CD14-positive monocyte (primary cell): ENCODE measurements at regions not wholly inside any gene's neighbourhood (a gene's known extent, or its start where the extent isn't known, plus 50 kb on each side); places are given as distances from the start of the nearest gene placed in this dataset.

Source experiments
- DNase-seq, 3 donors: peaks; one replicate each; pipeline ENCODE4 v3.0.0-alpha.2; 2011 to 2022
- H2AFZ ChIP-seq: 2 replicates; pipeline ENCODE4 v1.6.0; 2012; ENCODE audit warnings: mild to moderate bottlenecking, low read depth, low read length, inconsistent platforms; ENCODE audit not compliant: insufficient read depth, poor library complexity, severe bottlenecking
- H3K27ac ChIP-seq, 2 donors: 1 replicate in 1 of 2; 2 replicates in 1 of 2; pipeline ENCODE4 v1.5.1; 2012 to 2013; ENCODE audit warnings: low read length in 2 of 2, control low read depth in 1 of 2, inconsistent platforms in 1 of 2, low read depth in 1 of 2, mild to moderate bottlenecking in 1 of 2
- H3K27me3 ChIP-seq, 2 donors: one replicate each; pipeline versions ENCODE4 v1.6.0 to v1.6.1; 2011 to 2013; ENCODE audit warnings: low read length in 2 of 2; ENCODE audit not compliant: control insufficient read depth in 2 of 2, insufficient read depth in 2 of 2
- H3K36me3 ChIP-seq, 2 donors: replicated peaks in 1 of 2; 1 replicate in 1 of 2; 2 replicates in 1 of 2; pipeline versions ENCODE4 v1.5.1 to v1.6.1; 2012 to 2013; ENCODE audit warnings: low read length in 2 of 2, control low read depth in 1 of 2, inconsistent platforms in 1 of 2, mild to moderate bottlenecking in 1 of 2; ENCODE audit not compliant: insufficient read depth in 2 of 2, control insufficient read depth in 1 of 2
- H3K4me1 ChIP-seq, 2 donors: 1 replicate in 1 of 2; 2 replicates in 1 of 2; pipeline versions ENCODE4 v1.5.1 to v1.6.1; 2012 to 2013; ENCODE audit warnings: low read length in 2 of 2, control low read depth in 1 of 2, inconsistent platforms in 1 of 2, mild to moderate bottlenecking in 1 of 2, moderate library complexity in 1 of 2; ENCODE audit not compliant: insufficient read depth in 2 of 2, control insufficient read depth in 1 of 2
- H3K4me2 ChIP-seq: replicated peaks from 2 replicates; pipeline ENCODE3; 2012; ENCODE audit warnings: low read length, moderate library complexity, mild to moderate bottlenecking; ENCODE audit not compliant: poor library complexity, severe bottlenecking; ENCODE audit errors: extremely low read depth
- H3K4me3 ChIP-seq, 3 experiments: fragments of 200-600 bp in 1 of 3; sonication (generic) in 1 of 3; replicated peaks in 1 of 3; 1 replicate in 2 of 3; 2 replicates in 1 of 3; pipeline ENCODE4 v1.5.1; 2011 to 2013; ENCODE audit warnings: low read length in 3 of 3, mild to moderate bottlenecking in 3 of 3, control low read depth in 2 of 3, low read depth in 2 of 3, inconsistent platforms in 1 of 3, moderate library complexity in 1 of 3
- H3K79me2 ChIP-seq: 2 replicates; pipeline ENCODE4 v1.6.0; 2012; ENCODE audit warnings: mild to moderate bottlenecking, control low read depth, inconsistent platforms, low read length, moderate library complexity; ENCODE audit not compliant: insufficient read depth
- H3K9ac ChIP-seq: 2 replicates; pipeline ENCODE4 v1.6.0; 2017; ENCODE audit warnings: low read length, mild to moderate bottlenecking; ENCODE audit not compliant: insufficient read depth, poor library complexity, severe bottlenecking
- H3K9me3 ChIP-seq, 2 donors: replicated peaks in 1 of 2; 1 replicate in 1 of 2; 2 replicates in 1 of 2; pipeline versions ENCODE4 v1.5.1 to v1.6.1; 2012 to 2013; ENCODE audit warnings: low read length in 2 of 2, control low read depth in 1 of 2; ENCODE audit not compliant: control insufficient read depth in 1 of 2, insufficient read depth in 1 of 2
- H4K20me1 ChIP-seq: 2 replicates; pipeline ENCODE4 v1.6.0; 2012; ENCODE audit warnings: mild to moderate bottlenecking, low read length, control low read depth, moderate library complexity; ENCODE audit not compliant: insufficient read depth
- H3K27ac Mint-ChIP-seq, 7 donors: one replicate each; pipeline ENCODE4 v1.8.0; 2020; ENCODE audit warnings: mild to moderate bottlenecking in 7 of 7, mixed read lengths in 7 of 7, moderate library complexity in 6 of 7, inconsistent platforms in 2 of 7
- H3K27me3 Mint-ChIP-seq, 3 donors: one replicate each; pipeline ENCODE4 v1.8.0; 2021 to 2022; ENCODE audit warnings: low read depth in 3 of 3, mild to moderate bottlenecking in 3 of 3, mixed read lengths in 3 of 3, moderate library complexity in 3 of 3, inconsistent platforms in 1 of 3
- H3K36me3 Mint-ChIP-seq, 2 donors: one replicate each; pipeline ENCODE4 v1.8.0; 2020; ENCODE audit warnings: mixed read lengths in 2 of 2, inconsistent platforms in 1 of 2, mild to moderate bottlenecking in 1 of 2
- H3K4me1 Mint-ChIP-seq: one replicate; pipeline ENCODE4 v1.8.0; 2020; ENCODE audit warnings: mild to moderate bottlenecking, mixed read lengths
- H3K4me3 Mint-ChIP-seq, 2 donors: one replicate each; pipeline ENCODE4 v1.8.0; 2020; ENCODE audit warnings: mild to moderate bottlenecking in 2 of 2, mixed read lengths in 2 of 2, moderate library complexity in 1 of 2
- H3K9me3 Mint-ChIP-seq, 7 donors: one replicate each; pipeline ENCODE4 v1.8.0; 2020 to 2022; ENCODE audit warnings: mixed read lengths in 7 of 7, mild to moderate bottlenecking in 6 of 7, moderate library complexity in 6 of 7, inconsistent platforms in 2 of 7
- CTCF ChIP-seq: fragments of 200-600 bp; IDR thresholded peaks from one replicate; pipeline ENCODE4 v1.8.0; 2022; ENCODE audit warnings: antibody characterized with exemption, mild to moderate bottlenecking
- WGBS: methylation state at CpG from one replicate; pipeline ENCODE4 v1.1.5; 2013; ENCODE audit warnings: missing lambda C conversion rate; ENCODE audit not compliant: insufficient coverage; 5-methylcytosine and 5-hydroxymethylcytosine counted together
- intact Hi-C, 2 donors: fragments of 100-400 bp; cut with micrococcal nuclease; formaldehyde crosslinking; loops; one replicate each; pipeline versions ENCODE4 v1.15.0 to v1.15.1; 2023

GRCh38 chr14:28356819-28357218, 409.8 kb upstream of the FOXG1 start:
- H3K9me3 Mint-ChIP-seq, result peaks cover 0 to 3% (median 2%) of the 10 kb centered on the region in 7 donors
- WGBS, result no CpG with 5 or more reads among the region's 1 CpG

GRCh38 chr14:28361486-28361885, 405.1 kb upstream of the FOXG1 start:
- no peaks in the 10 kb centered on the region for H3K79me2 ChIP-seq
- Mint-ChIP-seq H3K27ac (no peak overlapping the region), H3K27me3 (no peaks in the 10 kb centered on the region), H3K4me3 (no peak overlapping the region), H3K36me3 (no peaks in the 10 kb centered on the region), H3K9me3 (peaks cover 0 to 14% (median 4%) of the 10 kb centered on the region in 7 donors), H3K4me1 (no peaks in the 10 kb centered on the region)
- no peak overlapping the region for H3K4me2 ChIP-seq
- no peaks in the 10 kb centered on the region for H3K4me1 ChIP-seq
- H3K9me3 ChIP-seq, result peaks cover 5 to 12% of the 10 kb centered on the region in 2 donors
- H4K20me1 ChIP-seq, result no peaks in the 10 kb centered on the region
- no peak overlapping the region for H3K4me3 ChIP-seq
- no peaks in the 10 kb centered on the region for H3K27me3 ChIP-seq
- H3K36me3 ChIP-seq, result no peaks in the 10 kb centered on the region
- TF ChIP-seq CTCF, result no peak
- H3K9ac ChIP-seq, result no peak overlapping the region
- no CpG with 5 or more reads among the region's 1 CpG for WGBS
- H3K27ac ChIP-seq, result no peak overlapping the region
- no peak overlapping the region for H2AFZ ChIP-seq
- no peak for DNase-seq
- intact Hi-C loops, result no loop called here

More at GRCh38 chr14:28356819-28357218, 409.8 kb upstream of the FOXG1 start:
- H4K20me1 ChIP-seq, result no peaks in the 10 kb centered on the region
- H3K27ac Mint-ChIP-seq, result no peak overlapping the region
- H3K36me3 Mint-ChIP-seq, result no peaks in the 10 kb centered on the region
- peaks cover 0 to 2% (median 0%) of the 10 kb centered on the region in 3 donors for H3K27me3 Mint-ChIP-seq
- DNase-seq, result no peak
- no peaks in the 10 kb centered on the region for H3K79me2 ChIP-seq
- no peak overlapping the region for H3K9ac ChIP-seq
- intact Hi-C loops, result no loop called here
- no peaks in the 10 kb centered on the region for H3K4me1 Mint-ChIP-seq
- H3K4me3 ChIP-seq, result no peak overlapping the region
- no peaks in the 10 kb centered on the region for H3K36me3 ChIP-seq
- H3K4me2 ChIP-seq, result no peak overlapping the region
- H3K9me3 ChIP-seq, result peaks cover 0 to 5% of the 10 kb centered on the region in 2 donors
- TF ChIP-seq CTCF, result no peak
- H3K27ac ChIP-seq, result no peak overlapping the region
- H3K4me3 Mint-ChIP-seq, result no peak overlapping the region
- no peak overlapping the region for H2AFZ ChIP-seq
- H3K27me3 ChIP-seq, result no peaks in the 10 kb centered on the region
- H3K4me1 ChIP-seq, result no peaks in the 10 kb centered on the region
